K562 (cell line): ENCODE measurements at regions not wholly inside any gene's neighbourhood (a gene's known extent, or its start where the extent isn't known, plus 50 kb on each side); places are given as distances from the start of the nearest gene placed in this dataset.

Experiments
- ATAC-seq: fragments of 200-7000 bp; cut with Tn5 transposase; 3 replicates; pipeline ENCODE4 v1.9.1; 2020; ENCODE audit warnings: moderate library complexity
- BruUV-seq: library from RNA; stranded (reverse); fragments of 400-500 nt; replicated peaks from 2 replicates; lab custom pipeline; 2021; lab: Mats Ljungman, UMichigan
- CTCF ChIA-PET: fragments of 300-600 bp; formaldehyde crosslinking; extraction: SDS; loops from one replicate; lab custom pipeline; 2021; ENCODE audit warnings: low intra/inter-chr PET ratio; lab: Yijun Ruan, JAX
- POLR2A ChIA-PET: fragments of 300-600, 350-650 bp; sonication (Branson Sonifier 250); formaldehyde crosslinking; extraction: SDS; loops from one replicate; lab custom pipeline; 2021; ENCODE audit warnings: antibody characterized with exemption, inconsistent platforms; lab: Yijun Ruan, JAX
- DNase-seq, 4 experiments: peaks; one replicate each; pipeline versions ENCODE4 v3.0.0 to v3.0.0-alpha.2; 2011 to 2018; ENCODE audit warnings: low spot score in 3 of 4, mixed read lengths in 3 of 4; ENCODE audit errors: extremely low read depth in 1 of 4
- FAIRE-seq: peaks from 2 replicates; lab custom pipeline; 2011; peaks lifted over from hg19 to GRCh38; lab: Jason Lieb, UNC
- H2AFZ ChIP-seq: 2 replicates; pipeline ENCODE4 v1.6.0; 2011; ENCODE audit warnings: low read depth, low read length, control low read depth, inconsistent platforms
- H3K27ac ChIP-seq: fragments of 200-600 bp; 3 replicates; pipeline ENCODE4 v1.8.0; 2011; ENCODE audit warnings: low read depth, mild to moderate bottlenecking, control low read depth, inconsistent platforms, low read length, moderate library complexity, mixed read lengths; ENCODE audit errors: extremely low read depth
- H3K27me3 ChIP-seq, 2 experiments: fragments of 300-600 bp in 1 of 2; 2 replicates in 1 of 2; 3 replicates in 1 of 2; pipeline versions ENCODE4 v1.6.0 to v1.8.0; 2011; ENCODE audit warnings: inconsistent platforms in 2 of 2, low read length in 2 of 2, mild to moderate bottlenecking in 1 of 2, mixed read lengths in 1 of 2, moderate library complexity in 1 of 2; ENCODE audit not compliant: control insufficient read depth in 2 of 2, insufficient read depth in 2 of 2
- H3K36me3 ChIP-seq: fragments of 300-600 bp; 3 replicates; pipeline ENCODE4 v1.8.0; 2011; ENCODE audit warnings: mild to moderate bottlenecking, low read length, inconsistent platforms; ENCODE audit not compliant: control insufficient read depth, insufficient read depth
- H3K4me1 ChIP-seq, 2 experiments: fragments of 200-600 bp in 1 of 2; replicated peaks in 1 of 2; 2 replicates in 1 of 2; 3 replicates in 1 of 2; pipeline versions ENCODE4 v1.5.1 to v1.8.0; 2011; ENCODE audit warnings: inconsistent platforms in 2 of 2, low read length in 2 of 2, mild to moderate bottlenecking in 1 of 2, mixed read lengths in 1 of 2, moderate library complexity in 1 of 2; ENCODE audit not compliant: control insufficient read depth in 2 of 2, insufficient read depth in 2 of 2
- H3K4me2 ChIP-seq: 2 replicates; pipeline ENCODE4 v1.6.1; 2011; ENCODE audit warnings: low read length, control low read depth, inconsistent platforms, mixed read lengths; ENCODE audit not compliant: insufficient read depth
- H3K4me3 ChIP-seq: fragments of 200-600 bp; sonication (generic), shearing (Covaris generic); 2 replicates; pipeline ENCODE4 v1.5.1; 2016; ENCODE audit warnings: control low read depth, inconsistent platforms
- H3K79me2 ChIP-seq: fragments of 200-600 bp; 3 replicates; pipeline ENCODE4 v1.8.0; 2011; ENCODE audit warnings: low read length, inconsistent platforms; ENCODE audit not compliant: control insufficient read depth, insufficient read depth
- H3K9ac ChIP-seq, 2 experiments: 2 replicates each; pipeline versions ENCODE4 v1.6.0 to v1.6.1; 2011; ENCODE audit warnings: low read depth in 2 of 2, low read length in 2 of 2, control low read depth in 1 of 2, inconsistent platforms in 1 of 2, mild to moderate bottlenecking in 1 of 2, mixed read lengths in 1 of 2; ENCODE audit not compliant: insufficient read depth in 1 of 2
- H3K9me1 ChIP-seq: one replicate; pipeline ENCODE4 v1.6.0; 2011; ENCODE audit warnings: inconsistent platforms, mild to moderate bottlenecking, low read length, moderate library complexity; ENCODE audit not compliant: control insufficient read depth, insufficient read depth
- H3K9me3 ChIP-seq: replicated peaks from 2 replicates; pipeline ENCODE4 v1.5.1; 2011; ENCODE audit warnings: low read depth, low read length, inconsistent platforms; ENCODE audit not compliant: control insufficient read depth, insufficient read depth
- H4K20me1 ChIP-seq: replicated peaks from 2 replicates; pipeline ENCODE4 v1.6.1; 2011; ENCODE audit warnings: low read length, inconsistent platforms, mixed read lengths; ENCODE audit not compliant: control insufficient read depth, insufficient read depth
- ARID3A ChIP-seq: IDR thresholded peaks from 2 replicates; pipeline ENCODE4 v1.6.1; 2012; ENCODE audit warnings: low read depth, low read length, improper control_type of control experiment, borderline replicate concordance
- CHD7 ChIP-seq: fragments of 200-600 bp; sonication (generic); IDR thresholded peaks from one replicate; pipeline ENCODE4 v1.6.1; 2012; ENCODE audit warnings: mild to moderate bottlenecking, low read depth, low read length, inconsistent platforms
- ELF2 ChIP-seq: fragments of 250-450 bp; sonication (Bioruptor Pico); IDR thresholded peaks from 2 replicates; pipeline ENCODE4 v1.5.0; 2021; ENCODE audit warnings: mild to moderate bottlenecking
- EP400 ChIP-seq: fragments of 450-650 bp; IDR thresholded peaks from 2 replicates; pipeline ENCODE4 v1.6.1; 2017; ENCODE audit warnings: antibody characterized with exemption, mild to moderate bottlenecking, moderate library complexity
- NCOR1 ChIP-seq: fragments of 450-650 bp; IDR thresholded peaks from 2 replicates; pipeline ENCODE4 v1.6.1; 2016; ENCODE audit warnings: mild to moderate bottlenecking, moderate library complexity
- POLR2AphosphoS2 ChIP-seq: IDR thresholded peaks from 2 replicates; pipeline ENCODE4 v1.6.1; 2012; ENCODE audit warnings: low read length, improper control_type of control experiment
- PTTG1 ChIP-seq: fragments of 450-650 bp; IDR thresholded peaks from 2 replicates; pipeline ENCODE4 v1.6.1; 2016; ENCODE audit warnings: low read depth, mild to moderate bottlenecking, missing genetic modification characterization, missing compliant biosample characterization
- RAD51 ChIP-seq: fragments of 450-650 bp; IDR thresholded peaks from 2 replicates; pipeline ENCODE4 v1.7.1; 2016; ENCODE audit warnings: low read depth, mild to moderate bottlenecking, borderline replicate concordance
- SOX6 ChIP-seq: fragments of 450-650 bp; IDR thresholded peaks from 2 replicates; pipeline ENCODE4 v1.6.1; 2014; ENCODE audit warnings: mild to moderate bottlenecking
- SRSF7 ChIP-seq: fragments of 200-400 bp; formaldehyde crosslinking; optimal IDR thresholded peaks from 2 replicates; pipeline ENCODE3; 2017; ENCODE audit warnings: mild to moderate bottlenecking, low read depth, low read length
- ZNF143 ChIP-seq: sonication (generic); formaldehyde crosslinking; IDR thresholded peaks from 2 replicates; pipeline ENCODE4 v1.9.0; 2022; ENCODE audit warnings: mild to moderate bottlenecking, missing genetic modification reagents
- ZNF316 ChIP-seq: fragments of 450-650 bp; IDR thresholded peaks from 2 replicates; pipeline ENCODE4 v1.6.1; 2016
- ZNF778 ChIP-seq: fragments of 450-650 bp; formaldehyde crosslinking; IDR thresholded peaks from 2 replicates; pipeline ENCODE4 v1.4.0; 2020; ENCODE audit warnings: mild to moderate bottlenecking, moderate library complexity
- WGBS: fragments of 100-300 bp; shearing (Covaris generic); methylation state at CpG from one replicate; pipeline ENCODE4 v1.1.6; 2016; ENCODE audit warnings: low coverage, mixed read lengths; ENCODE audit not compliant: insufficient coverage; ENCODE audit errors: missing lambda C conversion rate; 5-methylcytosine and 5-hydroxymethylcytosine counted together
- in situ Hi-C: fragments of 300-500 bp; cut with MboI; formaldehyde crosslinking; loops from 4 replicates; pipeline ENCODE4 v1.15.0; 2018; ENCODE audit warnings: inconsistent platforms, mixed read lengths
- intact Hi-C: fragments of 100-400 bp; cut with micrococcal nuclease; formaldehyde crosslinking; loops from 2 replicates; pipeline ENCODE4 v1.14.2; 2022

GRCh38 chr6:12404651-12405050 lies 114.5 kb downstream of the EDN1 start:
- TF ChIP-seq PTTG1 (no peak), NCOR1 (no peak), POLR2AphosphoS2 (no peak), ZNF143 (CRISPR knock-in tag) (no peak), ZNF316 (no peak), ARID3A (no peak), ZNF778 (no peak), EP400 (no peak), RAD51 (no peak), CHD7 (no peak), SRSF7 (no peak), SOX6 (no peak), ELF2 (CRISPR knock-in tag) (no peak)
- TF ChIP-seq, all 486 proteins: peak for 0
- in situ Hi-C loops, result no loop called here
- no peak overlapping the region for H3K4me2 ChIP-seq
- H3K9ac ChIP-seq, result no peak overlapping the region
- H3K9me1 ChIP-seq, result no peaks in the 10 kb centered on the region
- 0% methylated on average over 1 of the region's 1 CpG for WGBS
- H3K9me3 ChIP-seq, result no peaks in the 10 kb centered on the region
- no peak overlapping the region for H2AFZ ChIP-seq
- no peaks in the 10 kb centered on the region for H3K4me1 ChIP-seq
- ATAC-seq (no peak), DNase-seq (no peak), FAIRE-seq (no peak)
- no peak overlapping the region for H3K4me3 ChIP-seq
- H3K36me3 ChIP-seq, result no peaks in the 10 kb centered on the region
- H3K27ac ChIP-seq, result no peak overlapping the region
- H3K79me2 ChIP-seq, result no peaks in the 10 kb centered on the region
- CTCF ChIA-PET, result no interaction called here
- H4K20me1 ChIP-seq, result no peaks in the 10 kb centered on the region
- no TSS peak for BruUV-seq
- no peaks in the 10 kb centered on the region for H3K27me3 ChIP-seq
- intact Hi-C loops, result no loop called here
- POLR2A ChIA-PET, result no interaction called here
